Activated CD4-positive, alpha-beta T cell treated with anti-CD3 and anti-CD28 coated beads, Interleukin-2, amount 50 U/mL, for 16 hours (primary cell): ENCODE measurements at regions not wholly inside any gene's neighbourhood (a gene's known extent, or its start where the extent isn't known, plus 50 kb on each side); places are given as distances from the start of the nearest gene placed in this dataset.

ENCODE experiments used
- DNase-seq: peaks from one replicate; pipeline ENCODE4 v3.0.0-alpha.2; 2020

- DNase-seq = no peak
These were observed 62.1 kb upstream of the ARHGAP20 start for GRCh38 chr11:110774138-110775014.

GRCh38 chr11:110773442-110773841 is 61.2 kb upstream of the ARHGAP20 start:
- DNase-seq = no peak

- DNase-seq = no peak
These were observed 60.6 kb upstream of the ARHGAP20 start for GRCh38 chr11:110772863-110773262.

- DNase-seq = no peak
These were observed 54.1 kb upstream of the ARHGAP20 start for GRCh38 chr11:110766316-110766715.

- DNase-seq = no peak
These were observed 52.2 kb upstream of the ARHGAP20 start for GRCh38 chr11:110764485-110764884.

GRCh38 chr11:110763249-110764011 is 51.2 kb upstream of the ARHGAP20 start:
- DNase-seq = no peak

- DNase-seq = no peak
These were observed 50.4 kb upstream of the ARHGAP20 start for GRCh38 chr11:110762590-110762989.
